ENCODE measurements at regions not wholly inside any gene's neighbourhood (a gene's known extent, or its start where the extent isn't known, plus 50 kb on each side); places are given as distances from the start of the nearest gene placed in this dataset.

DNA sequence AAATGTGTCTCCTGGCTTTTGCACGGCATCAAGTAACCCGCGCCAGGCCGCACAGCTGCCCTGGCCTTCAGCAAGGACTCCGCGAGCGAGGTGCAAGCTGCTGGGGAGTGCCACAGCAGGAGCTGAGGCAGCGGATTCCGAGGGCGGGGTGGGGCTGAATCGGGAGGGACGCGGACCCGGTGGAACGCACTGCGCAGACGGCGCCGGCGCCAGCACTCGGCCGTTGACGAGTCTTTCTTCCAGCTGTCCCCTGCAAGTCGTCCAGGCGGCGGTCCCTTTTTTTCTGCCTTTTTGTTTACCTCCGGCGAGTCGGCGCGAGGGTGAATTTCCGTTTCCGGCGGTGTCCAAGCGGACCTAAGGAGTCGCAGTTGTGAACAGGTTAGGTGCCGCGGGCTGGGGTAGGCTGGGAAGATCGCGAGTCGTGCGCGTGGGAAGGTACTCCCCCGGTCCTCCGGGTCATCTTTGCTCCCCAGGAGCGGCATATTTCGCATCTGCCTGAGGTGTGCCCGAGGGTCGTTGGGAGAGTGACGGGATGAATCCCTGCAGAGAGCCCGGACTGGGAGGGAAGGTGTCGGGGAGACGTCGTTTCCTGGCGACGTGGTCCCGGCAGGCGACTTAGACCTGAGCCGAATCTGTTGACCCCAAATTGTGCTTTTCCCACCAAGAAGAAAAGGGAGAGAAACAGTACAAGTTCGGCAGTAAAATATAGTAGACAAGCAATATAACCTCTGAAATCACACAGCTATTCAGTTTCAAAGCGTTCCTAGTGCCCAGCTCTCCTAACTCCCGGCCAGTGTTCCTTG, 124.5 kb upstream of the PTPN20 start (continued):
- TF ChIP-seq, protein P1, sequence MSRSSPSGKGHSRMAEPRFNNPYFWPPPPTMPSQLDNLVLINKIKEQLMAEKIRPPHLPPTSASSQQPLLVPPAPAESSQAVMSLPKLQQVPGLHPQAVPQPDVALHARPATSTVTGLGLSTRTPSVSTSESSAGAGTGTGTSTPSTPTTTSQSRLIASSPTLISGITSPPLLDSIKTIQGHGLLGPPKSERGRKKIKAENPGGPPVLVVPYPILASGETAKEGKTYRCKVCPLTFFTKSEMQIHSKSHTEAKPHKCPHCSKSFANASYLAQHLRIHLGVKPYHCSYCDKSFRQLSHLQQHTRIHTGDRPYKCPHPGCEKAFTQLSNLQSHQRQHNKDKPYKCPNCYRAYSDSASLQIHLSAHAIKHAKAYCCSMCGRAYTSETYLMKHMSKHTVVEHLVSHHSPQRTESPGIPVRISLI (tag by site-specific recombination; IDR thresholded peaks at IDR 0.05), result peak; percentile 70
- TF ChIP-seq ZNF76 (tag by site-specific recombination; IDR thresholded peaks at IDR 0.05; ENCODE audit: borderline replicate concordance, low read depth) (peak; percentile 54; the same call in 1 of the 2 replicates), ZNF335 (tag by site-specific recombination; conservative IDR thresholded peaks at IDR 0.05) (peak; percentile 70; the same call in 1 of the 2 replicates), ZFHX2 (tag by site-specific recombination; conservative IDR thresholded peaks at IDR 0.05) (peak; percentile 66), SCRT1 (tag by site-specific recombination; IDR thresholded peaks at IDR 0.05; ENCODE audit: borderline replicate concordance) (peak; percentile 56; the same call in 1 of the 2 replicates), ZEB2 (tag by site-specific recombination; IDR thresholded peaks at IDR 0.05) (peak; percentile 55; the same call in 1 of the 2 replicates), GLIS1 (tag by site-specific recombination; IDR thresholded peaks at IDR 0.05) (peak; percentile 32; the same call in 1 of the 2 replicates), ZSCAN30 (tag by site-specific recombination; IDR thresholded peaks at IDR 0.05) (0 out of 2 replicates have a peak, but pooled peaks have one; percentile 39), ZNF600 (tag by site-specific recombination; IDR thresholded peaks at IDR 0.05) (peak; percentile 84), ZNF843 (tag by site-specific recombination; IDR thresholded peaks at IDR 0.05) (0 out of 2 replicates have a peak, but pooled peaks have one; percentile 17), ZFP37 (tag by site-specific recombination; IDR thresholded peaks at IDR 0.05) (0 out of 2 replicates have a peak, but pooled peaks have one; percentile 55), EGR2 (tag by site-specific recombination; IDR thresholded peaks at IDR 0.05; ENCODE audit: low read depth) (peak; percentile 67), ZNF366 (tag by site-specific recombination; conservative IDR thresholded peaks at IDR 0.05) (0 out of 2 replicates have a peak, but pooled peaks have one; percentile 26), ZFP69B (tag by site-specific recombination; IDR thresholded peaks at IDR 0.05) (0 out of 2 replicates have a peak, but pooled peaks have one; percentile 36), ZNF660 (tag by site-specific recombination; IDR thresholded peaks at IDR 0.05) (peak; percentile 55; the same call in 1 of the 2 replicates), ZBTB17 (tag by site-specific recombination; IDR thresholded peaks at IDR 0.05) (peak; percentile 39; the same call in 1 of the 2 replicates), SP7 (tag by site-specific recombination; IDR thresholded peaks at IDR 0.05) (peak; percentile 62), SP2 (tag by site-specific recombination; IDR thresholded peaks at IDR 0.05) (peak; percentile 45)
- TF ChIP-seq, protein P2, sequence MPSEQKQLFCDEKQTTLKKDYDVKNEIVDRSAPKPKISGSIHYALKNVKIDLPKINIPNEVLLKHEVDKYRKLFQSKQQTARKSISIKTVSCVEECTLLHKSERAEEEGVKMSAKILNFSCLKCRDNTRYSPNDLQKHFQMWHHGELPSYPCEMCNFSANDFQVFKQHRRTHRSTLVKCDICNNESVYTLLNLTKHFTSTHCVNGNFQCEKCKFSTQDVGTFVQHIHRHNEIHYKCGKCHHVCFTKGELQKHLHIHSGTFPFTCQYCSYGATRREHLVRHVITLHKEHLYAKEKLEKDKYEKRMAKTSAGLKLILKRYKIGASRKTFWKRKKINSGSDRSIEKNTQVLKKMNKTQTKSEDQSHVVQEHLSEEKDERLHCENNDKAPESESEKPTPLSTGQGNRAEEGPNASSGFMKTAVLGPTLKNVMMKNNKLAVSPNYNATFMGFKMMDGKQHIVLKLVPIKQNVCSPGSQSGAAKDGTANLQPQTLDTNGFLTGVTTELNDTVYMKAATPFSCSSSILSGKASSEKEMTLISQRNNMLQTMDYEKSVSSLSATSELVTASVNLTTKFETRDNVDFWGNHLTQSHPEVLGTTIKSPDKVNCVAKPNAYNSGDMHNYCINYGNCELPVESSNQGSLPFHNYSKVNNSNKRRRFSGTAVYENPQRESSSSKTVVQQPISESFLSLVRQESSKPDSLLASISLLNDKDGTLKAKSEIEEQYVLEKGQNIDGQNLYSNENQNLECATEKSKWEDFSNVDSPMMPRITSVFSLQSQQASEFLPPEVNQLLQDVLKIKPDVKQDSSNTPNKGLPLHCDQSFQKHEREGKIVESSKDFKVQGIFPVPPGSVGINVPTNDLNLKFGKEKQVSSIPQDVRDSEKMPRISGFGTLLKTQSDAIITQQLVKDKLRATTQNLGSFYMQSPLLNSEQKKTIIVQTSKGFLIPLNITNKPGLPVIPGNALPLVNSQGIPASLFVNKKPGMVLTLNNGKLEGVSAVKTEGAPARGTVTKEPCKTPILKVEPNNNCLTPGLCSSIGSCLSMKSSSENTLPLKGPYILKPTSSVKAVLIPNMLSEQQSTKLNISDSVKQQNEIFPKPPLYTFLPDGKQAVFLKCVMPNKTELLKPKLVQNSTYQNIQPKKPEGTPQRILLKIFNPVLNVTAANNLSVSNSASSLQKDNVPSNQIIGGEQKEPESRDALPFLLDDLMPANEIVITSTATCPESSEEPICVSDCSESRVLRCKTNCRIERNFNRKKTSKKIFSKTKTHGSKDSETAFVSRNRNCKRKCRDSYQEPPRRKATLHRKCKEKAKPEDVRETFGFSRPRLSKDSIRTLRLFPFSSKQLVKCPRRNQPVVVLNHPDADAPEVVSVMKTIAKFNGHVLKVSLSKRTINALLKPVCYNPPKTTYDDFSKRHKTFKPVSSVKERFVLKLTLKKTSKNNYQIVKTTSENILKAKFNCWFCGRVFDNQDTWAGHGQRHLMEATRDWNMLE (tag by site-specific recombination; conservative IDR thresholded peaks at IDR 0.05; ENCODE audit: low read depth), result peak; percentile 77
- TF ChIP-seq, protein P3, sequence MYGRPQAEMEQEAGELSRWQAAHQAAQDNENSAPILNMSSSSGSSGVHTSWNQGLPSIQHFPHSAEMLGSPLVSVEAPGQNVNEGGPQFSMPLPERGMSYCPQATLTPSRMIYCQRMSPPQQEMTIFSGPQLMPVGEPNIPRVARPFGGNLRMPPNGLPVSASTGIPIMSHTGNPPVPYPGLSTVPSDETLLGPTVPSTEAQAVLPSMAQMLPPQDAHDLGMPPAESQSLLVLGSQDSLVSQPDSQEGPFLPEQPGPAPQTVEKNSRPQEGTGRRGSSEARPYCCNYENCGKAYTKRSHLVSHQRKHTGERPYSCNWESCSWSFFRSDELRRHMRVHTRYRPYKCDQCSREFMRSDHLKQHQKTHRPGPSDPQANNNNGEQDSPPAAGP (tag by site-specific recombination; IDR thresholded peaks at IDR 0.05), result peak; percentile 71; the same call in 1 of the 2 replicates
- TF ChIP-seq, protein P4, sequence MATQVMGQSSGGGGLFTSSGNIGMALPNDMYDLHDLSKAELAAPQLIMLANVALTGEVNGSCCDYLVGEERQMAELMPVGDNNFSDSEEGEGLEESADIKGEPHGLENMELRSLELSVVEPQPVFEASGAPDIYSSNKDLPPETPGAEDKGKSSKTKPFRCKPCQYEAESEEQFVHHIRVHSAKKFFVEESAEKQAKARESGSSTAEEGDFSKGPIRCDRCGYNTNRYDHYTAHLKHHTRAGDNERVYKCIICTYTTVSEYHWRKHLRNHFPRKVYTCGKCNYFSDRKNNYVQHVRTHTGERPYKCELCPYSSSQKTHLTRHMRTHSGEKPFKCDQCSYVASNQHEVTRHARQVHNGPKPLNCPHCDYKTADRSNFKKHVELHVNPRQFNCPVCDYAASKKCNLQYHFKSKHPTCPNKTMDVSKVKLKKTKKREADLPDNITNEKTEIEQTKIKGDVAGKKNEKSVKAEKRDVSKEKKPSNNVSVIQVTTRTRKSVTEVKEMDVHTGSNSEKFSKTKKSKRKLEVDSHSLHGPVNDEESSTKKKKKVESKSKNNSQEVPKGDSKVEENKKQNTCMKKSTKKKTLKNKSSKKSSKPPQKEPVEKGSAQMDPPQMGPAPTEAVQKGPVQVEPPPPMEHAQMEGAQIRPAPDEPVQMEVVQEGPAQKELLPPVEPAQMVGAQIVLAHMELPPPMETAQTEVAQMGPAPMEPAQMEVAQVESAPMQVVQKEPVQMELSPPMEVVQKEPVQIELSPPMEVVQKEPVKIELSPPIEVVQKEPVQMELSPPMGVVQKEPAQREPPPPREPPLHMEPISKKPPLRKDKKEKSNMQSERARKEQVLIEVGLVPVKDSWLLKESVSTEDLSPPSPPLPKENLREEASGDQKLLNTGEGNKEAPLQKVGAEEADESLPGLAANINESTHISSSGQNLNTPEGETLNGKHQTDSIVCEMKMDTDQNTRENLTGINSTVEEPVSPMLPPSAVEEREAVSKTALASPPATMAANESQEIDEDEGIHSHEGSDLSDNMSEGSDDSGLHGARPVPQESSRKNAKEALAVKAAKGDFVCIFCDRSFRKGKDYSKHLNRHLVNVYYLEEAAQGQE (tag by site-specific recombination; IDR thresholded peaks at IDR 0.05), result peak; percentile 40; the same call in 1 of the 2 replicates
- TF ChIP-seq, protein P5, sequence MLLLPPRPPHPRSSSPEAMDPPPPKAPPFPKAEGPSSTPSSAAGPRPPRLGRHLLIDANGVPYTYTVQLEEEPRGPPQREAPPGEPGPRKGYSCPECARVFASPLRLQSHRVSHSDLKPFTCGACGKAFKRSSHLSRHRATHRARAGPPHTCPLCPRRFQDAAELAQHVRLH (tag by site-specific recombination; IDR thresholded peaks at IDR 0.05), result 0 out of 2 replicates have a peak, but pooled peaks have one; percentile 64
- TF ChIP-seq, protein P6, sequence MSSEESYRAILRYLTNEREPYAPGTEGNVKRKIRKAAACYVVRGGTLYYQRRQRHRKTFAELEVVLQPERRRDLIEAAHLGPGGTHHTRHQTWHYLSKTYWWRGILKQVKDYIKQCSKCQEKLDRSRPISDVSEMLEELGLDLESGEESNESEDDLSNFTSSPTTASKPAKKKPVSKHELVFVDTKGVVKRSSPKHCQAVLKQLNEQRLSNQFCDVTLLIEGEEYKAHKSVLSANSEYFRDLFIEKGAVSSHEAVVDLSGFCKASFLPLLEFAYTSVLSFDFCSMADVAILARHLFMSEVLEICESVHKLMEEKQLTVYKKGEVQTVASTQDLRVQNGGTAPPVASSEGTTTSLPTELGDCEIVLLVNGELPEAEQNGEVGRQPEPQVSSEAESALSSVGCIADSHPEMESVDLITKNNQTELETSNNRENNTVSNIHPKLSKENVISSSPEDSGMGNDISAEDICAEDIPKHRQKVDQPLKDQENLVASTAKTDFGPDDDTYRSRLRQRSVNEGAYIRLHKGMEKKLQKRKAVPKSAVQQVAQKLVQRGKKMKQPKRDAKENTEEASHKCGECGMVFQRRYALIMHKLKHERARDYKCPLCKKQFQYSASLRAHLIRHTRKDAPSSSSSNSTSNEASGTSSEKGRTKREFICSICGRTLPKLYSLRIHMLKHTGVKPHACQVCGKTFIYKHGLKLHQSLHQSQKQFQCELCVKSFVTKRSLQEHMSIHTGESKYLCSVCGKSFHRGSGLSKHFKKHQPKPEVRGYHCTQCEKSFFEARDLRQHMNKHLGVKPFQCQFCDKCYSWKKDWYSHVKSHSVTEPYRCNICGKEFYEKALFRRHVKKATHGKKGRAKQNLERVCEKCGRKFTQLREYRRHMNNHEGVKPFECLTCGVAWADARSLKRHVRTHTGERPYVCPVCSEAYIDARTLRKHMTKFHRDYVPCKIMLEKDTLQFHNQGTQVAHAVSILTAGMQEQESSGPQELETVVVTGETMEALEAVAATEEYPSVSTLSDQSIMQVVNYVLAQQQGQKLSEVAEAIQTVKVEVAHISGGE (tag by site-specific recombination; conservative IDR thresholded peaks at IDR 0.05; ENCODE audit: low read depth), result peak; percentile 98
